ENCODE measurements at regions not wholly inside any gene's neighbourhood (a gene's known extent, or its start where the extent isn't known, plus 50 kb on each side); places are given as distances from the start of the nearest gene placed in this dataset.

DNA sequence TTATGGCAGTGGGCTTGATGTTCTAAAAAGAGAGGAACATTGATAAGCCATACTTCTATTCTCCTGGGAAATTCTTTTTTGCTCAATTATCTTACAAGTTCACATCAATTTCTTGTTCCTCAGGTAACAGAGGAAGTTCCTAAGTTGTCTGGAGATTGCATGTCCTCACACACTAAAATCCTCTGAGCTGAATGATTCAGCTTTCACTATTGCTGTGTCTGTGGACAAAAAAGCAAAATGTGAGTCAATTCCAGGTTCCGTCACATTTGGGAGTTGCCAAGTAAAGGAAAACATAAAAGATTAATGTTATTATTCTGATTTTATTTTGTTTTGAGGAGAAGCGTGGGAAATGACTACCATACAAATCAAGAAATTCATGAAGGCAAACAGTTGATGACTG is 316.7 kb downstream of the CHRM3 start:
- TF ChIP-seq, protein P1, sequence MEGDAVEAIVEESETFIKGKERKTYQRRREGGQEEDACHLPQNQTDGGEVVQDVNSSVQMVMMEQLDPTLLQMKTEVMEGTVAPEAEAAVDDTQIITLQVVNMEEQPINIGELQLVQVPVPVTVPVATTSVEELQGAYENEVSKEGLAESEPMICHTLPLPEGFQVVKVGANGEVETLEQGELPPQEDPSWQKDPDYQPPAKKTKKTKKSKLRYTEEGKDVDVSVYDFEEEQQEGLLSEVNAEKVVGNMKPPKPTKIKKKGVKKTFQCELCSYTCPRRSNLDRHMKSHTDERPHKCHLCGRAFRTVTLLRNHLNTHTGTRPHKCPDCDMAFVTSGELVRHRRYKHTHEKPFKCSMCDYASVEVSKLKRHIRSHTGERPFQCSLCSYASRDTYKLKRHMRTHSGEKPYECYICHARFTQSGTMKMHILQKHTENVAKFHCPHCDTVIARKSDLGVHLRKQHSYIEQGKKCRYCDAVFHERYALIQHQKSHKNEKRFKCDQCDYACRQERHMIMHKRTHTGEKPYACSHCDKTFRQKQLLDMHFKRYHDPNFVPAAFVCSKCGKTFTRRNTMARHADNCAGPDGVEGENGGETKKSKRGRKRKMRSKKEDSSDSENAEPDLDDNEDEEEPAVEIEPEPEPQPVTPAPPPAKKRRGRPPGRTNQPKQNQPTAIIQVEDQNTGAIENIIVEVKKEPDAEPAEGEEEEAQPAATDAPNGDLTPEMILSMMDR (IDR thresholded peaks at IDR 0.05; ENCODE audit: low read length): no peak
- TF ChIP-seq EZH2phosphoT487 (IDR thresholded peaks at IDR 0.05; ENCODE audit: low read length): no peak
- TF ChIP-seq EZH2 (optimal IDR thresholded peaks at IDR 0.05; ENCODE audit: low read depth, low read length): no peak
